Neutrophil (primary cell): ENCODE measurements at regions not wholly inside any gene's neighbourhood (a gene's known extent, or its start where the extent isn't known, plus 50 kb on each side); places are given as distances from the start of the nearest gene placed in this dataset.

Experiments used
- H3K27ac ChIP-seq: fragments of 200-600 bp; sonication (generic); 2 replicates; pipeline ENCODE4 v1.5.1; 2016; ENCODE audit warnings: mild to moderate bottlenecking, moderate library complexity
- H3K27me3 ChIP-seq: fragments of 200-600 bp; sonication (generic); 2 replicates; pipeline ENCODE4 v1.6.0; 2016; ENCODE audit warnings: mild to moderate bottlenecking
- H3K36me3 ChIP-seq: fragments of 200-600 bp; sonication (generic); 2 replicates; pipeline ENCODE4 v1.5.1; 2017
- H3K4me1 ChIP-seq, 2 experiments: fragments of 200-600 bp in 1 of 2; sonication (generic) in 1 of 2; 1 replicate in 1 of 2; 2 replicates in 1 of 2; pipeline versions ENCODE4 v1.5.1 to v1.6.1; 2013 to 2016; ENCODE audit warnings: low read depth in 1 of 2, low read length in 1 of 2, mild to moderate bottlenecking in 1 of 2, moderate library complexity in 1 of 2; ENCODE audit not compliant: control insufficient read depth in 1 of 2, insufficient read depth in 1 of 2
- H3K4me3 ChIP-seq, 2 experiments: fragments of 200-600 bp in 1 of 2; sonication (generic) in 1 of 2; 1 replicate in 1 of 2; 2 replicates in 1 of 2; pipeline ENCODE4 v1.5.1; 2013 to 2016; ENCODE audit warnings: low read depth in 1 of 2, low read length in 1 of 2, mild to moderate bottlenecking in 1 of 2, moderate library complexity in 1 of 2
- H3K9me3 ChIP-seq: fragments of 200-600 bp; sonication (generic); 2 replicates; pipeline ENCODE4 v1.5.1; 2016
- CTCF ChIP-seq: fragments of 200-600 bp; sonication (generic); IDR thresholded peaks from 2 replicates; pipeline ENCODE4 v1.5.1; 2016; ENCODE audit warnings: antibody characterized with exemption

GRCh38 chr18:57982372-57983021 is 61.5 kb upstream of the NEDD4L start:
- Histone ChIP-seq H3K4me3 (no peak overlapping the region), H3K36me3 (no peaks in the 10 kb centered on the region), H3K4me1 (no peaks in the 10 kb centered on the region), H3K27me3 (no peaks in the 10 kb centered on the region), H3K27ac (no peak overlapping the region), H3K9me3 (no peaks in the 10 kb centered on the region)
- TF ChIP-seq CTCF: no peak

GRCh38 chr18:57981308-57982028 is 62.6 kb upstream of the NEDD4L start:
- H3K4me1 ChIP-seq: no peaks in the 10 kb centered on the region
- no peaks in the 10 kb centered on the region for H3K27me3 ChIP-seq
- no peak for TF ChIP-seq CTCF
- H3K4me3 ChIP-seq: no peak overlapping the region
- no peaks in the 10 kb centered on the region for H3K36me3 ChIP-seq
- H3K27ac ChIP-seq: no peak overlapping the region
- no peaks in the 10 kb centered on the region for H3K9me3 ChIP-seq

- Histone ChIP-seq H3K9me3 (no peaks in the 10 kb centered on the region), H3K4me3 (no peak overlapping the region), H3K27ac (no peak overlapping the region), H3K4me1 (no peaks in the 10 kb centered on the region), H3K36me3 (no peaks in the 10 kb centered on the region), H3K27me3 (peaks cover 4% of the 10 kb centered on the region)
- no peak for TF ChIP-seq CTCF
These were observed 63.3 kb upstream of the NEDD4L start for GRCh38 chr18:57980573-57981307.

GRCh38 chr18:57976230-57976773 is 67.7 kb upstream of the NEDD4L start:
- no peak for TF ChIP-seq CTCF

GRCh38 chr18:57975805-57976204 is 68.2 kb upstream of the NEDD4L start:
- no peaks in the 10 kb centered on the region for H3K9me3 ChIP-seq
- TF ChIP-seq CTCF: no peak
- H3K4me3 ChIP-seq: no peak overlapping the region
- H3K4me1 ChIP-seq: no peaks in the 10 kb centered on the region
- H3K27me3 ChIP-seq: peaks cover 8% of the 10 kb centered on the region
- no peak overlapping the region for H3K27ac ChIP-seq
- H3K36me3 ChIP-seq: no peaks in the 10 kb centered on the region

More at GRCh38 chr18:57976230-57976773, 67.7 kb upstream of the NEDD4L start:
- H3K27ac ChIP-seq: no peak overlapping the region
- H3K36me3 ChIP-seq: no peaks in the 10 kb centered on the region
- peaks cover 8% of the 10 kb centered on the region for H3K27me3 ChIP-seq
- H3K4me3 ChIP-seq: no peak overlapping the region
- no peaks in the 10 kb centered on the region for H3K9me3 ChIP-seq
- no peaks in the 10 kb centered on the region for H3K4me1 ChIP-seq
